ENCODE measurements at regions not wholly inside any gene's neighbourhood (a gene's known extent, or its start where the extent isn't known, plus 50 kb on each side); places are given as distances from the start of the nearest gene placed in this dataset.

GRCh38 chr5:74502479-74502950, 138.0 kb downstream of the ENC1 start:
- TF ChIP-seq, protein P1, sequence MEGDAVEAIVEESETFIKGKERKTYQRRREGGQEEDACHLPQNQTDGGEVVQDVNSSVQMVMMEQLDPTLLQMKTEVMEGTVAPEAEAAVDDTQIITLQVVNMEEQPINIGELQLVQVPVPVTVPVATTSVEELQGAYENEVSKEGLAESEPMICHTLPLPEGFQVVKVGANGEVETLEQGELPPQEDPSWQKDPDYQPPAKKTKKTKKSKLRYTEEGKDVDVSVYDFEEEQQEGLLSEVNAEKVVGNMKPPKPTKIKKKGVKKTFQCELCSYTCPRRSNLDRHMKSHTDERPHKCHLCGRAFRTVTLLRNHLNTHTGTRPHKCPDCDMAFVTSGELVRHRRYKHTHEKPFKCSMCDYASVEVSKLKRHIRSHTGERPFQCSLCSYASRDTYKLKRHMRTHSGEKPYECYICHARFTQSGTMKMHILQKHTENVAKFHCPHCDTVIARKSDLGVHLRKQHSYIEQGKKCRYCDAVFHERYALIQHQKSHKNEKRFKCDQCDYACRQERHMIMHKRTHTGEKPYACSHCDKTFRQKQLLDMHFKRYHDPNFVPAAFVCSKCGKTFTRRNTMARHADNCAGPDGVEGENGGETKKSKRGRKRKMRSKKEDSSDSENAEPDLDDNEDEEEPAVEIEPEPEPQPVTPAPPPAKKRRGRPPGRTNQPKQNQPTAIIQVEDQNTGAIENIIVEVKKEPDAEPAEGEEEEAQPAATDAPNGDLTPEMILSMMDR (conservative IDR thresholded peaks at IDR 0.05; ENCODE audit: low read length), result no peak
- TF ChIP-seq EZH2phosphoT487 (IDR thresholded peaks at IDR 0.05; ENCODE audit: borderline replicate concordance), result no peak

Data from Loucy (cell line).